ENCODE measurements at regions not wholly inside any gene's neighbourhood (a gene's known extent, or its start where the extent isn't known, plus 50 kb on each side); places are given as distances from the start of the nearest gene placed in this dataset.

GRCh38 chr7:33781796-33782195, 123.5 kb upstream of the BMPER start:
- POLR2A ChIA-PET = no interaction called here
- Mint-ChIP-seq H3K4me3 (no peak overlapping the region), H3K9me3 (ENCODE audit: insufficient read depth) (no peaks in the 10 kb centered on the region), H3K27ac (no peak overlapping the region), H3K4me1 (no peaks in the 10 kb centered on the region), H3K27me3 (peaks cover 10% of the 10 kb centered on the region)
- Histone ChIP-seq H3K4me2 (replicated peaks; ENCODE audit: low read depth, low read length, poor library complexity, severe bottlenecking) (no peak overlapping the region), H3K36me3 (replicated peaks in 1 of 2; ENCODE audit: control extremely low read depth in 1 of 2, control insufficient read depth in 1 of 2, extremely low read depth in 1 of 2, insufficient read depth in 2 of 2, low read length in 1 of 2) (no peaks in the 10 kb centered on the region), H3K9ac (ENCODE audit: low read length) (no peak overlapping the region), H3K9me3 (ENCODE audit: control extremely low read depth in 1 of 3, control insufficient read depth in 2 of 3, insufficient read depth in 1 of 3, low read length in 2 of 3) (peaks cover 0 to 9% (median 0%) of the 10 kb centered on the region in 3 donors), H3K79me2 (ENCODE audit: control insufficient read depth, insufficient read depth, low read length) (no peaks in the 10 kb centered on the region), H3K4me3 (ENCODE audit: control extremely low read depth in 1 of 5, extremely low read depth in 1 of 5, insufficient read depth in 1 of 5, low read depth in 2 of 5, low read length in 4 of 5) (no peak overlapping the region), H2AFZ (ENCODE audit: insufficient read depth, low read depth, low read length, poor library complexity, severe bottlenecking) (no peak overlapping the region), H3K27me3 (replicated peaks in 1 of 4; ENCODE audit: control extremely low read depth in 1 of 4, control insufficient read depth in 3 of 4, insufficient read depth in 4 of 4, low read length in 3 of 4) (no peaks in the 10 kb centered on the region), H3K27ac (ENCODE audit: low read length in 2 of 2) (no peak overlapping the region), H4K20me1 (ENCODE audit: control insufficient read depth, insufficient read depth, low read length, poor library complexity, severe bottlenecking) (no peaks in the 10 kb centered on the region), H3K4me1 (ENCODE audit: control insufficient read depth in 2 of 2, insufficient read depth in 2 of 2, low read length in 2 of 2) (no peaks in the 10 kb centered on the region)
- no peak for DNase-seq
- ATAC-seq (ENCODE audit: low read depth) = no peak
- WGBS (ENCODE audit: insufficient coverage) = no CpG with 5 or more reads among the region's 3 CpGs
- intact Hi-C loops (cut with micrococcal nuclease) = no loop called here
- no peak for TF ChIP-seq CTCF (IDR thresholded peaks at IDR 0.05)
- TF ChIP-seq EZH2 (IDR thresholded peaks at IDR 0.05; ENCODE audit: borderline replicate concordance, insufficient read depth, low read depth, low read length, poor library complexity, severe bottlenecking) = no peak
- CTCF ChIA-PET = no interaction called here

GRCh38 chr7:33784000-33784399, 121.3 kb upstream of the BMPER start:
- Histone ChIP-seq H3K4me3 (ENCODE audit: control extremely low read depth in 1 of 5, extremely low read depth in 1 of 5, insufficient read depth in 1 of 5, low read depth in 2 of 5, low read length in 4 of 5) (no peak overlapping the region), H3K9ac (ENCODE audit: low read length) (no peak overlapping the region), H3K27me3 (replicated peaks in 1 of 4; ENCODE audit: control extremely low read depth in 1 of 4, control insufficient read depth in 3 of 4, insufficient read depth in 4 of 4, low read length in 3 of 4) (no peaks in the 10 kb centered on the region), H3K9me3 (ENCODE audit: control extremely low read depth in 1 of 3, control insufficient read depth in 2 of 3, insufficient read depth in 1 of 3, low read length in 2 of 3) (peaks cover 0 to 9% (median 0%) of the 10 kb centered on the region in 3 donors), H3K4me1 (ENCODE audit: control insufficient read depth in 2 of 2, insufficient read depth in 2 of 2, low read length in 2 of 2) (no peaks in the 10 kb centered on the region), H3K4me2 (replicated peaks; ENCODE audit: low read depth, low read length, poor library complexity, severe bottlenecking) (no peak overlapping the region), H3K79me2 (ENCODE audit: control insufficient read depth, insufficient read depth, low read length) (no peaks in the 10 kb centered on the region), H3K36me3 (replicated peaks in 1 of 2; ENCODE audit: control extremely low read depth in 1 of 2, control insufficient read depth in 1 of 2, extremely low read depth in 1 of 2, insufficient read depth in 2 of 2, low read length in 1 of 2) (no peaks in the 10 kb centered on the region), H2AFZ (ENCODE audit: insufficient read depth, low read depth, low read length, poor library complexity, severe bottlenecking) (no peak overlapping the region), H3K27ac (ENCODE audit: low read length in 2 of 2) (no peak overlapping the region), H4K20me1 (ENCODE audit: control insufficient read depth, insufficient read depth, low read length, poor library complexity, severe bottlenecking) (no peaks in the 10 kb centered on the region)
- Mint-ChIP-seq H3K4me1 (no peaks in the 10 kb centered on the region), H3K4me3 (no peak overlapping the region), H3K27ac (no peak overlapping the region), H3K9me3 (ENCODE audit: insufficient read depth) (no peaks in the 10 kb centered on the region), H3K27me3 (peaks cover 5% of the 10 kb centered on the region)
- no peak for DNase-seq
- ChIA-PET CTCF (no interaction called here), POLR2A (no interaction called here)
- intact Hi-C loops (cut with micrococcal nuclease) = no loop called here
- ATAC-seq (ENCODE audit: low read depth) = no peak
- WGBS (ENCODE audit: insufficient coverage) = no CpG with 5 or more reads among the region's 2 CpGs
- TF ChIP-seq CTCF (IDR thresholded peaks at IDR 0.05) (no peak), EZH2 (IDR thresholded peaks at IDR 0.05; ENCODE audit: borderline replicate concordance, insufficient read depth, low read depth, low read length, poor library complexity, severe bottlenecking) (no peak)
